NCI-H2196 treated with DMSO at 0.1 percent for 48 hours (cell line): ENCODE measurements at regions not wholly inside any gene's neighbourhood (a gene's known extent, or its start where the extent isn't known, plus 50 kb on each side); places are given as distances from the start of the nearest gene placed in this dataset.

Experiments
- DNase-seq: peaks from one replicate; lab custom pipeline; 2025; ENCODE audit not compliant: unreplicated experiment; lab: John Stamatoyannopoulos, UW

DNA sequence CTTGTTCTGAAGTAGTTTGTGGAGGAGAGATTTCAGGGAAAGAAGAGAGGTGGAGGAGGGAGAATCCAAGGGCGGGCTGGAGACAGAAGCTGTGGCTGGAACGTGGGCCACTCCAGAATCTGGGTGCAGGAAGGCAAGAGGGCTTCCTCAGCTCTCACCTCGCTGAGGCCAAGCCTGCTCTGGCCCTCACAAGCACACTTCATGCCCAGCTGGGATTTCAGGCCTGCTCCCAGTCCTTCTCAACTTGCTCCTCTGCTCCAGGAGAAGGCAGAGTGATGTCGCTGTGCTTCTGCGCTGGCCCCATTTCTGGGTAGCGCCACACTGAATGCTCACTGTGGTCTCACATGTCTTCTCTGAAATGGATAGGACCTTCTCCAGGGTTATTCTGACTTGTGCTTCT, 328.8 kb downstream of the FGF9 start:
- DNase-seq, result no peak

DNA sequence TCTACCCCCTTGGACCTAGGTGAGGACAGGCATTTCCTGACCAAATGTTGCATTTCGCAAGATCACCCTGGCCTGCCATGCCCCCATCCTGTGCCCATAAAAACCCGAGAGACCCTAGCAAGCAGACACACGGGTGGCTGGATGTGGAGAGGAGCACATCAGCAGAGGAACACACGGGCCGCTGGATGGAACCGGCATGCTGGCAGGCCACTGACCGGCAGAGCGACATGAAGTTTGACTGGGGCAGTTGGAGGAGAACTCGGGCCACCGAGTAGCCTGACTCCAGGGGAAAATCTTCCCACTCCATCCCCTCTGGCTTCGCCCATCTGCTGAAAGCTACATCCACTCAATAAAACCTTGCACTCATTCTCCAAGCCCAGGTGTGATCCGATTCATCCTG, 329.3 kb downstream of the FGF9 start:
- no peak for DNase-seq

DNA sequence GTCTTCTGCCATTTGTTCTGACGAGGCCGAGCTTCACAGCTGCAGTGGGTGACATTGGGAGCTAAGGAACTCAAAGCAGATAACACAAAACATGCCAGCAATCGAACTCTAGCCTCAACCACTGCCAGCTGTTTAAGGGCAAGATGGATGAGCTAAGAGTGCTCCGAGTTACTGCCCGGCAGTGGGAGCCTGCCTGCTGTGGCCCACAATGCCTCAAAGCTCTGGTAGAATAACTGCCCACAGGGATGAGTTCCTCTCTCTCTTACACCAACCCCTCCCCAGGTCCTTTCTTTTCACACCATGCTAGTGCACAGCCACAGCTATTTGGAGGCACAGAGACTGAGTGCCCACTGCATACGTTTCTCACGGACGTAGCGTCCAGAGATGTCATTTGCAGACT, 330.5 kb downstream of the FGF9 start:
- no peak for DNase-seq

DNA sequence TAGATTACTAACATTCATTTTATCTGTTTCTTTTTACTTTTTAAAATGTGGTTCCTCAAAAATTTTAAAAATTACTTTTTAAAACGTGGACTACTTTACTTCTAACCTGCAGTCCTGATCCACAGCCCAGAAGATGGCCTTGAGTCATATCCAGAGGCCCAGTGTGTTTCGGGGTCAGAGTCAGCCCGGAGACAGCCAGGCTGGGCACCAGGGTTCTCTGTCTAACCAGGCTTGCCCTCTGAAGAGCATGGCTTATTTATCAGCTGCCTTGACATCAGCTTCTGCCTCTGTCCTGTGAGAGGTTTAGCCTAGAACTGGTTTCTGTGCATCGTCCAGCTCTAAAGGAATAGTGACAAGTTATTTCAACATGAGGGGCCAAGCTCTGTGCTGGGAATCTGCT, 332.0 kb downstream of the FGF9 start:
- DNase-seq, result no peak

DNA sequence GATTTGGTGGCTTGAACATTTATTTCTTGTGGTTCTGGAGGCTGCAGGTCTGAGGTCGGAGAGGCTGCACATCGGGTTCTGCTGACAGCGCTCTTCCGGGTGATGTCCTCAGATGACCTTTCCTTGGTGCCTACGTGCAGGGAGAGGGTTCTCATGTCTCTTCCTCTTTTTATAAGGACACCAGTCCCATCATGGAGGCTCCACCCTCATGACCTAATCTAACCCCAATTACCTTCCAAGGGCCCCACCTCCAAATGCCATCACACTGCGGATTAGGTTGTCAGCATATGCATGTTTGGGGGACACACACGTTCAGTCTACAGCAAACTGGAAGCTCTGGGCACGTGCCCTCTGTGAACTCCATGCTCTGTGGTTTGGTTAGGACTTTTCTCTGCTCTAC, 338.6 kb downstream of the FGF9 start:
- DNase-seq, result no peak

DNA sequence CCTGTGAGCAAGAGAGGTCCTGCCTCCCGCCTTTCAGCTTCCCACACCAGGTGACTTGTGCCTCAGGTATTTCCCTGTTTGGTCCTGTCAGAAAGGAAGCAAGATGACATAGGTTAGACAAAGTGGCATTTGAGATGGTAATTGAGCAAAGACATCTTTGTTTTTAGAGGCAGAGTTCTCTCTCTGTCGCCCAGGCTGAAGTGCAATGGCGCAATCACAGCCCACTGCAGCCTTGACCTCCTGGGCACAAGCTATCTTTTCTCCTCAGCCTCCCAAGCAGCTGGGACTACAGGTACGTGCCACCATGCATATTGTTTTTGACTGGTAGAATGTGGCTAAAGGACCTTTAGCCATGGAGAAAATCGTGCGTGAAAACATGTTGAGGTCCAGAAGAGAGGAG, 339.1 kb downstream of the FGF9 start:
- no peak for DNase-seq

DNA sequence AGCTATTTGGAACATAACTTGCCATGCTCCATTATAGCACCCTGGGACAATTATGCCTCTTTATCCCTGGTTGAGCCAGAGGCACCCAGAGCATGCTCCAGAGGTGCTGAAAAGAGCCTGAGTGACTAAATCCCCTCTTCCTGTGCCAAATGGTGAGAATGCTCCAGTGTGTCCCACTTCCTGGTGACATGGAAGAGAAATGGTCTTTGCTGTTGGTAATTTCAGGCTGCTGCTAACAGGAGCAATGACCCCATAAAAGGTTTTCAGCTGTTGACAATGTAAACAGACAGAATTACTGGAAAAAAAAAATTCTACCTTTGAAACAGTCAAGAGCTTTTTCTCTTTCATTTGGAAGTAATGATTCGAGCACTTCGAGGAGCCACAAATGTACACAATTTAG, 341.8 kb downstream of the FGF9 start:
- no peak for DNase-seq

DNA sequence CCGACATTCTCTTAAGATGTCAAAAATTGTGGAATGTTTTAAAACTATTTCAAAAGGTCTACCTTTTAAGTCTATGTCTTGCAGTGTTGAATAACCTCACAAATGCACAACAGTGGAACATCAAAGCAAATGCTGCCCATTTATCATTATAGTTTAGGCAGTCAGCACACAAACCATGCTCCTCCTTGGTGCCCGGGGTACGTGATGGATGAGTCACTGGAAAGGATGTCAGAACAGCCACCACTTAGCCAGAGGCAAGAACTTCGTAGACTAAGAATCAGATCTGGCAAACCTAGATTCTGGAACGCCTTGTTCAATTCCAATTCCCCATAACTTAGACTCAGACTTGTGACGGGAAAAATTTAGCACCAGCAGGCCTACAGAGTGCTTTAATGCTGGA, 343.6 kb downstream of the FGF9 start:
- no peak for DNase-seq

DNA sequence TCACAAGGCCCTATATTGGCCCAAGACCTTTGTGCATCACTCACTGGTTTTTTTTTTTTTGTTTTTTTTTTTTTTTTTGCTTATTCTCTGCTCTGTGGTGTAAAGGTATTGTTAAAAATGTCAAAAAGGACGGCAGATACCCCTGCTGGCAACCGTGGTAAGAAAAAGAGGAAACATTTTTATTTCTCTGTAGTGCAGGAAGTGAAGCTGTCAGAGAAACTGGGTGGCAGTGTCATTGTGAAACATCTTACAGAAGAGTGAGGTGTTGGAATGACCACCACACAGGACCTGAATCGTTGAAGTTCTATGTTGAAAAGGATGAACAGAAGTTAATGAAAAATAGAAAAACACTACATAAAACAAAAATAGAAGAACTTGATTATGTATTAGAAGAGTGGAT, 346.4 kb downstream of the FGF9 start:
- DNase-seq, result no peak

DNA sequence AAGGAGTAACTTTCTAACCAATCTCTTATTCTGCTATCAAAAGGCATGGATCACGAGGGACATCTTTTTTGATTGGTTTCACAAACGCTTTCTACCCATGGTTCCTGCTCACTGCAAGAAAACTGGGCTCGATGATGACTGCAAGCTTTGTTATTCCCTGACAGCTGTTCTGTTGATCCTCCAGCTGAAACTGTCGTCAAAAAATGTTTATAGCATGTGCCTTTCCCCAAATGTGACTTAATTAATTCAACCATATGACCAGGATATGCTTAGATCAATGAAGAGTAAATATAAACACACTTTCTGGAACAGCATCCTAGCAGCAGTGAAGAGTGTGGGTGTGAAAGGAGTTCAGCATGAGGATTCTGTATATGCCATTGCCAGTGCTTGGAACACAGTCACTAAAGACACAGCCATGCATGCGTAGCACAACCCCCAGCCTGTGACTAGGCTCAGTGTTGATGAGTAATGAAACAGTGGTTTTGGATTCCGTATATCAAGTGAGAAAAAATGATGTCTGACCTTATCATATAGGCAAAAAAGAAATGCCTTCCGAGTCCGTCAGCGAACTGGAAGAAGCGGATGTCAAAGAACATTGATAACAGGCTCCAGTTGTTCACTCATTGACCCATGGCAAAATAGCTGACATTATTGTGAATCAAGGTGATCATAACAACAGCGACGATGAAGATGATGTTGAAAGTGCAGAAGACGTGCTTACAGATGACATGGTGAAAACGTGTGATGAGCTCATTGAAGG, 347.4 kb downstream of the FGF9 start:
- no peak for DNase-seq

DNA sequence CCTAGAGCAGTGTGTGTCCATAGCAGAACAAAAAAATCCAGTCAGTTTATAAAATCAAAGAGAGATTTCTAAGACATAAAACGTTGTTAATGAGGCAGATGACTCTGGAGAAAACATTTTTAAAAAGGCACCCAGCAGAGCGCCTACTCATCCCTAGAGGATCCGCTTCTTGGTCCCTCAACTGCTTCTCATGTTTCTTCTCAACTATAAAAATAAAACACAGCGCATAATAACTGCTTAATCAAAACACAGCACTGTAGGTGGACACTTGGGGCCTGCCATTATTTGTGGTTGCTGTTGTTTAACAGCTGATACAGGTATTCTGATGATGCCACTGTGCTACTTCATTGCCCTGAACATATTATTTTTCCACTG, 347.9 kb downstream of the FGF9 start:
- no peak for DNase-seq

DNA sequence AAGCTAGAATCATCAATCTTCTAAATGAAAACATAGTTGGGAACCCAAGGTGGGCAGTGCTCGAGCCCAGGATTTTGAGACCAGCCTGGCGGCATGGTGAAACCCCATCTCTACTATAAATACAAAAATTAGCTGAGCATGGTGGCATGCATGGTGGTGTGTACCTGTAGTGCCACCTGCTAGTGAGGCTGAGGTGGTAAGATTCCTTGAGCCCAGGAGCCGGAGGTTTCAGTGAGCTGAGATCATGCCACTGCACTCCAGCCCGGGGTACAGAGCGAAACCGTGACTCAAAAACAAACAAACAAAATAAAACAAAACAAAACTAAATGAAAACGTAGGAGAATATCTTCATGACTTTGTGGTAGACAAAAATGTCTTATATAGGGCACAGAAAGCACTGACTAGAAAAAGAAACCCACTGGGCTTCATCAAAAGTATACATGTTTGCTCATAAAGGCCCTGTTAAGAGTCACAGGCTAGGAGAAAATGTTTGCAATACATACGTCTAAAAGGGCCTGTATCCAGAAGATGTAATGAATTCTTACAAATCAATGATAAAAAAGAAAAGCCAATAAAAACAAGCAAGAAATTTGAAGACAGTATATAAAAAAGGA, 353.6 kb downstream of the FGF9 start:
- no peak for DNase-seq

DNA sequence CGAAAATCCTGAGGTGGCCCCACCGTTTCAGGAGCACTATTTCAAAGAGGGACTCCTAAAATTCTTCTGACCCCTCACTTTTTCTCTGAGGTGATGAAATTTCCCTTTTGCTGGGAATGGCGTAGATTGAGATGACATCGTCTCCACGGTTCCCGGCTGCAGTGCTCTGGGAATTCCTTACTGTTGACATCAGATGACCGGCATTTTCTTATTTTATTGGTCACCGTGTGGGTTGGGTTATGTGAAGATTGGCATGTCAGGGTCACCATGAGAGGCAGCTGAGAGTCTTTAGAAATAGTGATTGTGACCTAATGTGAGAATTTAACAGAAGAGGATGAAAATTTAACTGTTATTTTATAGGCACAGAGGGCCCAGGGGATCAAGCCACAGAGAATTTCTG, 356.7 kb downstream of the FGF9 start:
- DNase-seq, result no peak

DNA sequence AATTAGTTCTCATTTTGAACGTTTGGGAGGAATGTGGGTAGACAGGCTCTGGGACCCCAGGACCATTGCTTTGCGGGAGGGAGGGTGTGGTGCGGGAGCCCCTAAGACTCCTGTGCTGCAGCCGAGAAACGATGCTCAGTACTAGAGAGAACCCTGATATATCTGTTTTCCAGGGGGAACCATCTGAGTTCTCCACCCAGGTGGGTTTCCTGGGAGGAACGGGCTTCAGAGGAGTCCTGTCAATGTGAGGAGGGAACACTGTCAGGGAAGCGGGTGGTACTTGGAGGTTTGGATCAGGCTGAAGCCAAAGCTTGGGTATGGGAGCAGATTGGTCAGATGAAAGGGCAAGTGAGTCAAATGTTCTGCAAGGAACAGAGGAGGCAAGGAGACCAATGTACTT, 358.0 kb downstream of the FGF9 start:
- no peak for DNase-seq

DNA sequence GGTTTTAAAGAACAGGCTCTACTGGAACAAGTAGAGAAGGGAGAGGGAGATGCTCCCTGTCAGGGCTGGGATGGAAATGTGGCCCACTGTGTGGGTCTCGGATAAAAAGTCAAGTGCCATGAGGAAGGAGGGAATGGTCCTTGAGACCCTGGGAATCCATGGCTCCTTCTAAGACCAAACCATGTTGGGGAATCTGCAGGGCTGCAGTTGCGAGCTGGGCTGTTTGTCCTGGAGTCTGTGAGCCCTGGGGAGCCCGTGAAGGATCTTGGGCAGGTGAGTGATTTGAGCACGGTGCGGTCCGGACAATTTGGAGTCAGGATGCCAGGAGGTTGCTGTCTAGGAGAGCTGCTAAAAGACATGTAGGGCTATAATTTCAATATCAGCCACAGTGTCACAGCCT, 359.4 kb downstream of the FGF9 start:
- no peak for DNase-seq

DNA sequence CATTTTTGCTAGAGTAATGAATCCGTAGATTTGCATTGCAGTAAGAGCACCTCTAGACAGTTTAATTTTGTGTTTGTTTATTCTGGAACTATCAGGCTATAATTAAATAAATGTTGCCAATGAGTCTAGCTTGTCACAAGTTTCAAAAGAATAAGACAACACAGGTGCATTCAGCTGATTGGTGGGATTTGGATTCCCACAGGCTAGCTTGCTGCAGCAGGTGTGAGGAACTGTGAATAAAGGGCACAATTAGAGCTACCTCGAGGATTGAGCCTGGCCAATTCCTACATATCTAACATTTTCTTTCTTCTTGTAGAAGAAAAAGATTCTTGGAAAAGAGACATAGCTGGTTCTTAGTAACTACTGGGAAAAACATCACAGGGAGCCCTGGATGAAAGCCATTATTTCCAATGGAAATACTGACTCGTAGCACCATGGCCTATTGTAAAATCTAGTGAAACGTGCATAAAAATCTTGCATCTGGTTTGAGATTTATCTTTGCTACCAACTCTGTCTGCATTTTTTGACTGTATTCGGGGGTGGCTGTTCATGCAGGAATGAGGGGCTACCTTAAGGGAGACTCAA, 360.9 kb downstream of the FGF9 start:
- no peak for DNase-seq

DNA sequence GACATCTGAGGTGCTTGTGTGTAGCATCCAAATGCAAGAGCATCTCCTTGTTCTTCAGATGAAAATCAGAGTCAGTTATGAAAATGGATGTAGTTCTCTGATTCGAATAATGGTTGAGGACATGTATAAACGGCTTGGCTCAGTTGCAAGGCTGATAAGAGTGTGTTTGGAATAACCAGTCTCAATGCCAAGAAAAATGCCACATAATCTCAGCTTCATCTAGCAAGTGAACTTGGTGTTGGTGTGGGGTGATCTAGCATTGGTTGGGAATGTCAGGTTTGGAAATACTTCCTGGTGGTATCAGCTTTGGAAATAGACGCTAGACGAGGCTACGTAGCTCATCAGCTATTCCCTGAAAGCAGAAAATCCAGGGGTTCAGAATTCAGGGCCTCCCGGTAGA, 362.0 kb downstream of the FGF9 start:
- no peak for DNase-seq

DNA sequence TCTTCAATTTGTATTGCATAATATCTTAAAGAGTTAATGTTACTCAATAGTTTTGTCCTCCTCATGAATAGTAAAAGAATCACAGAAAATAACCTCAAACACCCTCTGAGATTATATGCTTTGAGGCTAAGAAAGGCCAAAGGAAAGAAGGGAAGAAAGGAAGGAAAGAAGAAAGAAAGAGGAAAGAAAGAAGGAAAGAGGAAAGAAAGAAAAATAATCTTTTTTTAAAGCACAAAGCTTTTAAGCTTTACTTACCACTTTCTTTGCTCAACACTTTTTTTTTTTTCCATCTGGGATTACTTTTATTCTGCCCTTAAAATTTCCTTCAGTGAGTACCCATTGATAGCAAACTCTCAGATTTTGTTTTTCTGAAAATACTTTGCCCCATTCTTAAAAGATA, 369.1 kb downstream of the FGF9 start:
- DNase-seq, result no peak

DNA sequence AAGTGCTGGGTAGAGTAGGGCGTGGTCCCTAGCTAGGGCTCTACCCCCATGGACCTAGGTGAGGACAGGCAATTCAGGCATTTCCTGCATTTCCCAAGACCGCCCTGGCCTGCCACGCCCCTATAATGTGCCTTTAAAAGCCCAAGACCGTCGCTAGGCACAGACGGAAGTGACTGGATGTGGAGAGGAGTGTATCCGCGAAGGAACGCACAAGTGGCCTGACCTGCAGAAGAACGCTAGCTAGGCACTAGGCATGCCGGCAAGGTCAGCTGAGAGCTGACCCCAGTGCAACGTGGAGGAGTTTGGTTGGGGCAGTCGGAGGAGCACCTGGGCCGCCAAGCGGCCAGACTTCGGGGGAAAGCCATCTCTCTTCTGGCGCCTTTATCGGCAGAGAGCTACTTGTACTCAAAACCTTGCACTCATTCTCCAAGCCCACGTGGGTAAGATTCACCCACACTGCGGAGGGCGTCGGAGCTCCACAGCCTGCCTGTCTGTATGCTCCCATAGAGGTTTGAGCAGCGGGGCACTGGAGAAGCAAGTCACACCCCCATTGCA, 370.0 kb downstream of the FGF9 start:
- DNase-seq, result no peak

DNA sequence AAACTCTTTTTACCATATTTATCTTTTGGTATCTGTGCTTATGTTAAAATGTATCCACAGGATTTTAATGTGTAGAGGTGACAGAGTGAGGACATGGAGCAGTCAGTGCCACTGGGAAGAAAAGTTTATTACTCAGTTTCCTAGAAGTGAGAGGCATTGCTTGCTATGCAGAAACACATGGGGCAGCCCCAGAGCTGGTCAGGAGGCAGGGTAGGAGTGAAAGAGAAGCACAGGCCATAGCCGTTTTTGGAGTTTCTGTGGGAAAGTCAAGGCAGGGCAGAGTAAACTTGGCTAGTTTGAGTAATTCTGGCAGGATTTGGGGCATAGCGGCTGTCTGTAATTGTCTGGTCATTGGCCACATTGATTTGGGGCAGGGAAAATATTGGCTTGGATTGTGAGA, 370.9 kb downstream of the FGF9 start:
- no peak for DNase-seq

DNA sequence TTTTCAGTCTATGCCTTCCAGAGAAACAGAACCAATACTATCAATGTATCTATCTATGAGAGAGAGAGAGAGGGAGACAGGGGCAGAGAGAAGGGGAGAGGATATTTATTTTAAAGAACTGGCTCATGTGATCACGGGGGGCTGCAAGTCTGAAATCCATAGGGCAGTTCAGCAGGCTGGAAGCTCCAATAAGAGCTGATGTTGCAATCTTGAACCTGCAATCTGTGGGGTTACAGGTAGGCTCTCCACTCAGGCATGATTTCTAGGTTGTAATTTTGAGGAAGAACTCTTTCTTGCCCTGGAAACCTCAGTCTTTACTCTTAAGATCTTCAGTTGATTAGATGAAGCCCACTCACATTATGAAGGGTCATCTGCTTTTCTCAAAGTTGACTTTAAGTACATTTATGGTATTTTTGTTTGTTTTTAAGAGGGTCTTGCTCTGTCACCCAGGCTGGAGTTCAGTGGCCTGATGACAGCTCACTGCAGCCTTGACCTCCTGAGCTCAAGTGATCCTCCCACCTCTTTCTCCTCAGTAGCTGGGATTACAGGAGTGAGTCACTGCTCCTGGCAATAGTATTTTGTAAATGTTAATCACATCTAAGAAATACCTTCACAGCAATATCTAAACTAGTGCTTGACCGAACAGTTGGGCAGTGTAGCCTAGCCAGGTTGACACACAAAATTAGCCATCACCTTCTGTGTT, 376.4 kb downstream of the FGF9 start:
- DNase-seq, result no peak

DNA sequence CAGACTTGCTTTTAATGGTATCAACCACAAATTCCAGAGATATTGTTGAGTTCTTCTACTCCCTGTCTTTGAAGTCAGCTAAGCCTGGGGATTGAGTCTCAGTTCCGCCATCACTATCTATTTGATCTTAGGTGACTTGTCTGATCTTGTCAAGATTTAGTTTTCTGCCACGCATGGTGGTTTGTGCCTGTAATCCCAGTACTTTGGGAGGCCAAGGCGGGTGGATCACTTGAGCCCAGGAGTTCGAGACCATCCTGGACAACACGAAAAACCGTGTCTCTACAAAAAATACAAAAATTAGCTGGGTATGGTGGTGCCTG, 376.9 kb downstream of the FGF9 start:
- no peak for DNase-seq
